Activated CD4-positive, alpha-beta T cell treated with anti-CD3 and anti-CD28 coated beads for 1 hour (primary cell): ENCODE measurements at regions not wholly inside any gene's neighbourhood (a gene's known extent, or its start where the extent isn't known, plus 50 kb on each side); places are given as distances from the start of the nearest gene placed in this dataset.

ENCODE experiments used
- DNase-seq: peaks from one replicate; pipeline ENCODE4 v3.0.0-alpha.2; 2020

DNA sequence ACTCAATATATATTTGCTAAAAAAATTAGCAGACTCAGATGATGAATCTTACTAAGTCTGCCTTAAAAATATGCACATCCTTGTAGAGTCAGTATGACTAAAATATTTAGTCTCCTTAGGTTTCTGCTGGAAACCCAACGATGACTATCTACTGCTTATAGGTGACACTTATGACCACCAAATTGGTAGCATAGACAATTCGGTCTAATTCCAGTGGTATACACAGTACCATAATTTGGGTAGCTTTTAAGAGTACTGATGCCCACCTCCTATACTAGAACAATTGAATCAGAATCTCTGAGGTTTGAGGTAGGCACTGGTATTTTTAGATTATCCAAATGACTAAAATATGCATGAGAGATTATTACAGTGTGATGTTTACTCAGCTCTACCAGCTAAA, 740.8 kb upstream of the ZEB2 start:
- no peak for DNase-seq

DNA sequence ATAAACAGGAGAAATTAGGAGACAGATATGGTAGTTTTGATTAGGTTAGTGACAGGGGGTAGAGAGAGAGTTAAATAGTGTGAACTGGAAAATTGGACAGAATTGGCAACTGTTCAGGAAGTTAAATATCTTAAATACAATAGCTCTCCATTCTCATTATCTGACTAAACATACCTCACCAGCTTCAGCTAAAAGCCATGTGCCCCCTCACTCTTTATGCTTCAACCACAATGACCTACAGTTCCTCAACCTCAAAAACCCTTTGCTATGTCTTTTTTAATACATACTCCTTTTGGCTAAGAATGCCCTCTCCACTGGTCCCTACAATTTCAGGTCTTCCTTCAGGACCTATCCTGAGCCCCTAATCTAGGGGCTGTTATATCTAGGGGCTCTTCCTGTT, 740.2 kb upstream of the ZEB2 start:
- no peak for DNase-seq

DNA sequence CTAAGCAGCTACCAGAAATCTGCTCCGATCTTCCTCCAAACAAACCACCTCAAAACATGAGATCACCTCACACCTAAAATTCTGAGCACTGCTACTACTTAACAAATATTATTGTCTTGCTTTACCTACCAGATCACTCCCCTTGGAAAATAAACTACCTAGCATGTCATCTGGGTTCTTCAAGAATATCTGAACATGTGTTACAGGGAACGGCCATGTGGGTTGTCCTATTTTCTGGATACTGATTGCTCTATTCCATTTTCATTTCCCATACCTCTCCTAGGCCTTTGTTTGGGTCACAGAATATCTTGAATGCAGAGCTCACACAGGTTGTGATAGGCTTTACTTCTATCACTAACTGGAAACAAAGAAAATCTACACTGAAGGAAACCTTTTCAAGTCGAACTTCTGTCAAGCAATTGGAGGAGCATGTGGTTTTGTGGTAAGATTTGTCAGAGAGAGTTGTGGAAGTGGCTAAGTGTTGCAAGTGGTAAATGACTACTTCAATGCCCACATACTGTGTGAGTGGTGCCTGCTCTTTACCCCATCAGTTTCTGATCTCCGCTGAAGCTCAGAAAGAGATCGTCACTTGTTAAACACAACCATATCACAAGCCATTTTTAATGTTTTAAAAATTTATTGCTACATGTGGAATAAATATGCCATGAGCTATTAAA, 739.1 kb upstream of the ZEB2 start:
- no peak for DNase-seq

DNA sequence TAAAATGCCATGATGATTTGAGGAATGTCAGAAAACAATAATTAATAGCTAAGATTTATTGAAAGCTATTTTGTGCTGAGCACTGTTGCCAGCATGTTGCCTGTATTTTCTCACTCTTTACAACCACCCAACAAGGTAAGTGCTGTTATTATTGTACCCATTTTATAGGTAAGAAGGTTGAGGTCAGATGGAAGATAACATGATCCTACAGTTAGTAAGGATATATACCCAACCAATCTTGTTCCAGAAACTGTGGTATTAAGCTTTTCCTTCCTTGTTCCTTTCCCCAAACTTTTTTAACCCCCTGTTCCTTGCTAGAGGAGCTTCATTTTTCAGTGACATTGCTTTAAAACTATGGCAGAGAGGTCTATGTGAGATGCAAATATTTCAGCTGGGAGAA, 738.0 kb upstream of the ZEB2 start:
- DNase-seq, result no peak

DNA sequence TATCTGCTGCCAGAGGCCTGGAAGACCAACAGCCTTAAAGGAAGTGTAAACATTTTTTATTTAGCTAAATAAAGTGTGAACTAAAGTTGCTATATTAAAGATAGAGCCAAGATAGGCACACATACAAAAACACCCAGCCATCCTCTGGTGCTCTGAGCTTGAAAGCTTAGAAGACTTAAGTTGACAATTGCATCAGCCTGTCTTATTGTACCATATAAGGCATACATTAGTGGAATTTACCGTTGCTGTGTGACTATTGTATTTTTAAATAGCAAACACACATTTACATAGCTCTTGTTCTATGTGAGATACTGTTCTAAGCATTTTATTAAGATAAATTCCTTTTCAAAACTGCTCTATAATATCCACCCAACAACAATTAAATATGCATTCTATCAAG, 736.6 kb upstream of the ZEB2 start:
- no peak for DNase-seq

DNA sequence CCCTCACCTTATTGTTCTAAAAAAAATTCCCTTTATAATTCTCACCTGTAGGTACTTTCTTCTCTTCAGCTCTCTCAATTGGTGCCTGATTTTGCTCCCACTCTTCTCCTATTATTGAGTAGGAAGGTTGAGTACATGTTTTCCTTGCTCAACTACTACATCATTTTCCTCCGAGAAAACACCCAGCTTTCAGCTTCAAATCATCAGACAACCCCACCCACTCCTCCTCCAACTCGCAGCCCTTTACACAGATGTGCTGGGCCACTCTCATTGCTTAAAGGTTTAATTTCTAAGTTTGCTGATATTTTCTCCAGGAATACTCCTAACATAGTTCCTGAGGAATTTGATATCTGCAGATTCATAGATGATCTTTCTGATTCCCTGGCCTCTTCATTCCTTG, 734.4 kb upstream of the ZEB2 start:
- no peak for DNase-seq

DNA sequence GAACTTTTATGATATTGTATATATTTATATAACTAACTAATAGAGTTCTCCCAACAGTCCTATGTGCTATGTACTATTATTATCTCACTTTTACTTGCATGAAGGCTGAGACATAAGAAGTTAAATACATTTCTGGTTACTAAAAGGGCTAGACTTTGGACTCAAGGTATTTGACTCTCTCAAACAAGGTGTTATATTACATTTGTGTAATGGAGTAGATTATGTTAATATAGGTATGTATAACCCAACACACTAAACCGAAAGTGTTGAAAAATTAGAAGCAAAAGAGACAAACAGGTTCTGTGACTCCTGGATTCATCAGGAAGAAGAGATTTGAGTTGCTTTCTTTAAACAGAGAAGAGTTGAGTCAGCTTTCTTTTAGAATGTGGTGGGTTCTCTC, 733.6 kb upstream of the ZEB2 start:
- no peak for DNase-seq

DNA sequence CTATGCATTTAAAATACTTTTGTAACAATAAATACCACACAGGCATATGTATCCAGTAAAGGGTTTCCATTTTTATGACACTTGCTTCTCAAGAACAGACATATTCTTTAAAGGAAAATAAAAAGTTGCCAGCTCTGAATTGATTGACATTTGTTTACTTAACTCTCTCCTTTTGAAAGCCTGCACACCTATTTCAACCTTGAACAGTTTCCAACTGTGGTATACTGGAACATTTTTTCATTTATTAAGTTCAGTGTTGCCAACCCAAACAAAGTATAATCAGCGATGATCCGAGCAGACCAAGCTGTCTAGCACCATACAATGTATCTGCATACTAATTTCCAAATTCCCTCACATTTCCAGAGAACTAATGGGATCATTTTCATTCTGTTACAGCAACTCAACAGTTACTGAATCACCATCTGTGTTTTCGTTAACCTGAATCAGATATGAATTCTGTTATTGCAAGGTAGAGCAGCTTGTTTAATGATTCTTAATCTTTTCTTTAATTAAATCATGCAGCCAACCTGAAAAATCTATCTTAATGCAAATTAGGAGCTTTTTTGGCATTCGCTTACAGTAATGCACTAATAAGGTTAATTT, 725.5 kb upstream of the ZEB2 start:
- DNase-seq, result no peak

DNA sequence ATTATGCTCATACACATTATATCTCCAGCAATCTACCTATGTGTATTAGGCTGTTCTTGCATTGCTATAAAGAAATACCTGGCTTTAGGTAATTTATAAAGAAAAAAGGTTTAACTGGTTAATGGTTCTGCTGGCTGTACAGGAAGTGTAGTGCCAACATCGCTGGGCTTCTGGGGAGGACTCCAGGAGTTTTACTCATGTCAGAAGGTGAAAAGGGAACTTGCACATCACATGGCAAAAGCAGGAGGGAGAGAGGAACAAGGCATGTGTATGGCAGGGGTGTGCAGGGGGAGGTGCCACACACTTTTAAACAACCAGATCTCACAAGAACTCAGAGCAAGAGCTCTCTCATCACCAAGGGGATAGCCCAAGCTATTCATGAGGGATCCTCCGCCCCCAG, 715.4 kb upstream of the ZEB2 start:
- DNase-seq, result no peak

DNA sequence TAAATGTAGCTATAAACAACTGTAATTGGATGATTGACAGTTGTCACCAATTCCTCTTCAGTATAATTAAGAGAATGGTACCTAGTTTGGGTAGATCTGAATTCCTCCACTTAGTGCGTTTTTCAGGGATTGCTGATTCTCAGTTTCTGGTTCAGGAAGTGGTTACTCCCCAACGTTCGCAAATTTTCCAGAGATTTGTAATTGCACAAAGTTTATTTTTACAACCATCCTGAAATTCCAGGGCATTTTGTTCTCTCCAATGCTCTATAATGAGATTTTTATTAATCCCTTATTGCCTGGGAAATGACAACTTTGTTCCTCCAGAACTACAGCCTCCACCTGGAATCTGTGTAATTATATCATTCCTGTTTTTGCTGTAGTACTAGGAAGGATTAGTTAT, 710.6 kb upstream of the ZEB2 start:
- DNase-seq, result no peak

DNA sequence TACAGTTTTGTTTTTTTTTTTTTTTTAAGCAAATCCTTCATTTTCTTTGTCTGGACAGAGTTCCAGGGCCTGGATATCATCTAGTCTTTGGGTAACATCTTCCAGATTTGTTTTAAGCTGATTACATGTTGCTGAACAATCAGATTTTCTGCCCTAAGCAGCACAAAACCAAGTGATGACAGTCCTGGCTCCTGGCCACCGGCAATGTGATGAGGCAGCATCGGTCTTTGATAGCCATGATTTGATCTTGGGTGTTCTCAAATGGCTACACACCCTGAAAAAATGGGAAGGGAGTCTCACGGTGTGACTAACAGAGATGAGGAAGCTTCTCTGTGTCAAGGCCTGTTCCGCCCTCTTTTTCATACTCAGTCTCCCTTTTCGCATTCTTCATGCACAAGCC, 708.6 kb upstream of the ZEB2 start:
- no peak for DNase-seq

DNA sequence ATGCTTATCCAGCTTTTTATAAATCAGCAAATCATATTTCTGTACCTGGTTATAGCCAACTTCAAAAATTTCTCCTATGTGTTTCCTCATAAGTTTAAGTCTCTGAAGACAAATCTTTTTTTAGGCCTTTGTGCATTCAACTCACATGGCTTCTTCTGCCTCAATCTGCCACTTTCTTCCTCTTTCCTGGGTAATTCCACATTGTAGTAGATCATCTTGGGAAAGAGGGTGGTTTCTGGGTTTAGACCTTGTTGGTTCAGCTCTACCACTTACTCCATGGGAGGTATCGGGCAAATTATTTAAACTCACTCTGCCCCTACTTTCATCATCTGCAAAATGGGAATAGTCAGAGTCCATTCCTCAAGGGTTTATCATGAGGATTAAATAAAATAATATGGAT, 707.0 kb upstream of the ZEB2 start:
- DNase-seq, result no peak

DNA sequence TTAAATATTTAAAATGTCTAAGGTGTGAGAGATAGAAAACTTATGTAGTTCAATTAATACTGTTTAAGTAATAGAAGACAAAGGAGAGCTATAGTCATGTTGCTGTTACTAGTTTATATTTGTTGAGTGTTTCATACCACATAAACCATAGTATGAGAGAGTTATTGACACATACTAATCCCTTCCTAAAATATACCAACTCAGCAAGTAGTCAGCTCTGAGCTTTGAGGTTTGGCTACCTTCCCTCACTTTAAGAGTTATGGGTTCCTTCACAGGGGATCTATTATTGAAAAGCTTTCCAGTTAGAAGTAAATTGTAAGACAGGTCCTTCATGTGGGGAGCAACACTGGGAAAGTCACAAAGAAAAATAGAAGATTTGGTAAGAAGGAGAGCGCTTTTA, 701.6 kb upstream of the ZEB2 start:
- no peak for DNase-seq

DNA sequence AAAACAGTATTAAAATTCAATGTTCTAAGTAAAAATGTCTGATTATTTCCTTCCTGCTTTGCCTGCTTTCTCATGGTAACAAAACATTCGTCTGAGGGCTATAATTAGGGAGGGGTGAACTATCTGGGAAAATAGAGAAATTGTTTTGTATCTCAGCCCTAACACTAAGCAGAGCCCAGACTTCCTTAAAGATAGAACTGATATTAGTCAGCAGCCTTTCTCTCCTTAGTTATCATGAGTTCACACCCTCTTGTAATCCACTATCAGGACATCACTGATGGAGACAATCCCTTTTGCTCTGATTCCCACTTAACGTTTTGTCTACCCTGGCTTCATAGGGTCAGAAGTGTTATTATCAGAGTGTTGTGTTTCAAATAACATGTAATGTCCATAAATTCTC, 701.1 kb upstream of the ZEB2 start:
- DNase-seq, result no peak

DNA sequence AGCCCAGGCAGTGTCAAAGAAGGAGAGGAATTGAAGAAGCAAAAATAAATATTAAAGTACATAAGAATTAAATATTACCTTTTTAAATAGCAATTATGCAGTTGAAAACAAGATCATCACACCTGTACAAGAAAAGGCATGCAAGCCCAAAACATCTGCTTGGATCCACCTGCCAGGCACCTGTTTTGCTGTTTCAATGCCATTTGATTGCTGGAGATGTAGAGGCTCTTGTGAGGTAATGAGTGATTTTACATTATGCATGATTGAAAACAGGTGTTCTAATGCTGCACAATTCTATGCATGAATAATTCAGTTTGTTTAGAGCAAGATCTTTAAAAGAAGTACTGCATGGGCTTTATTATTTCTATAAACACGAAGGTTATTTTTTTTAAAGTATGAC, 700.6 kb upstream of the ZEB2 start:
- no peak for DNase-seq

DNA sequence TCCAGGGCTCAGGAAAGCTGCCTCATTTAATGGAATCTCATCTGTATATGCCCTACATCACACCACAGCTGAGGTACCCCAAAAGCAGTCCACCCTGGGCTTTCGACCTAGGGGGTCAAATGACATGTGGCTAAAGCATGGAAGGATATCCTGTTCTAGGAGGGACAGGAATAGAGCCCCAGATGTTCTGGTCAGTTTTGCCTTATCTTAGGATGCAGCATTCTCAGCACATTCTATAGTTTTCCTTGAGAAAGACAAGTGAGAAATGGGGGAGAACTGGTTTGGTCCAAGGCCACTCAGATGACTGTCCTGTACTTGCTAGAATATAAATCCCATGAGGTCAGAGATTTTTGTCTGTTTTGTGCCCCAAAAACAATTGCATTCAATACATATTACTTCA, 688.0 kb upstream of the ZEB2 start:
- no peak for DNase-seq

DNA sequence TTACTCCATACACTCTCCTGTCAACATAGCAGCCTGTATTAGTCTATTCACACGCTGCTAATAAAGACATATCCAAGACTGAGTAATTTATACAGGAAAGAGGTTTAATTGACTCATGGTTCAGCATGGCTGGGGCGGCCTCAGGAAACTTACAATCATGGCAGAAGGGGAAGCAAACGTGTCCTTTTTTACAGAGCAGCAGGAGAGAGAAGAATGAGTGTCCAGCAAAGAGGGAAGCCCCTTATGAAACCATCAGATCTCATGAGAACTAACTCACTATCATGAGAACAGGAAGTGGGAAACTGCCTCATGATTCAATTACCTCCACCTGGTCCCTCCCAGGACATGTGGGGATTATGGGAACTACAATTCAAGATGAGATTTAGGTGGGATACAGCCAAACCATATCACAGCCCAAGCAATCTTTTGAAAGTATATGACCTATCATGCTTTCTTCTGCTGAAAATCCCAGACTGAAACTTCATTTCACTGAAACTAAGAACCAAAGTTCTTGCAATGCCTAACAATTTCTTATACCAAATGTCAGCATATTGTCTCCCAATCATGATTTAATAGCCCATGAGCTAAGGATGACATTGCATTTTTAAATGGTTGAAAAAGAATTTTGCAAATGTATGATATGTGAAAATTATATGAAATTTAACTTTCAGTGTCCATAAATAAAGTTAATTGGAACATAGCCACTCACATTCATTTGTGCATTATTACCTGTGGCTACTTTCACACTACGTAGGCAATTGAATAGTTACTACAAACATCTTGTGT, 686.8 kb upstream of the ZEB2 start:
- no peak for DNase-seq

DNA sequence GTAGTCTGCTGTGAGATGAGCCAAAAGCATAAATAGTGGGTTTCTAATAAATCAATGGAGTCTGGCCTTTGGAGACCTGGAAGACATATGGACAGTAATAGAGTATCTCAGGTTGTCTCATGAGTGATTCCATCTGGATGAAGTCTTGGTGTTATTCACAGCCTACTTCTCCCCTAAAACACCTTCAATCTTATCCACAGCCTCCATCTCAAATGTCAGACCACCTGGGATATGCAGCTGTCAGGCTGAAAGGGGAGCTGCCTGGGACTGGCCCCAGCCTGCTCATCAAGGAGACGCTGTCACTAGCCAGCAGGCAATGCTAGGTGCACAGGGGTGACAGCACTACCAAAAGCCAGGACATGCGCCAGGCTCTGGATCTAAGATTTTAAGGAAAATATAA, 684.0 kb upstream of the ZEB2 start:
- DNase-seq, result no peak

DNA sequence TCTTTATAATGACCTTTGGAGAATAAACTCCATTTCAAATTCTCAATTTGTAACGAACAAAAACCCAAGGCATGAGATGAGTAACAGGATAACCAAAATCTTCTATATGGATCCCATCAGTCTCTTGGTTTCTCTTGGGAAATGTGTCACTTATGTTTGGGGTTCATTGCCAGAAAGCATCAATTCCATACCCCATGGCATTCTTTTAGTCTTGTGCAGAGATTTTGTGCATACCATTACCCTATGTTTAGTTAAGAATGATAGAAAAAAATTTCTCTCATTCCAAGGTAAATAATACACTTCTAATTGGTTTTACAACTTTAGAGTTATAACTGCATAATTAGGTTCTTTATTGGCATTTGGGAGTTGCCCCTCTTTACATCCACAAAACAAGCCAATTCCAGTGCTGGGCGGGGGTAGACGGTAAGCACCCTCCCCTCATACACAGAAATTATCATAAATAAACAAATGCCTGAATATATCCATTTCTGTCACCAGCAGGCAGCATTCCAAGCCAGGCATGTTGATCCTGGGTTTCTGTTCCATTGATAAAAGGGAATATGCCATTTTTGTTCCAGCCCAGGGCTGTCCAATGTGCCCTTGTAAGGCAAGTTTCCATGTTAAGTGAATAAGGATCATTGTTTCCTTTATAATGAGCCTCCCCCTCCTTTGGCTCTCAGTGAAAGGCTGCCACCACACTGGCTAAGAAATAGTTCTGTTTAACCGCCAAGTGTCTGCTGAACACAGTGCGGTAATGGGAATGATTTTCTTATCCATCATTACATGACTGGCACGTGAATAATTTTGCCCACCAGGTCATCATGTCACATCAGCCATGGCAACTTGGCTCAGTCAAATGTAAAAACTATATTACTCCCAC, 680.1 kb upstream of the ZEB2 start:
- no peak for DNase-seq

DNA sequence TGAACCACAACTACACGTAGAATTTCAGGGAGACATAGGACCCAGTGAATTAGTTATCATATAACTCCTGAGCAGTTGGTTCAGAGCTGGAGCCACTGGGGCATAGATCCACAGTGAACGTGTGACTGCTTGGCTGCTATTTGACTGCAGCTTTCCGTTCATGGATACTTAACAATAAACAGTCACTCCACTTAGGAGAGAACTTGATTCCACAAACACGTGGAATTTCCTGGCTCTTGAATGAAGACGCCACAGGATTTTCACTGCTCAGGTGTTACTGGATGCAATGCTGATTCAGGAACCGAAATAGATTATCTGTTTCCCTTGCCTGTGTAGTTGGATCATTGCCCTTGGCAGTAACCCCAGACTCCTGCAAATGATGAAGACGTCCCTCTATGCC, 679.1 kb upstream of the ZEB2 start:
- no peak for DNase-seq

DNA sequence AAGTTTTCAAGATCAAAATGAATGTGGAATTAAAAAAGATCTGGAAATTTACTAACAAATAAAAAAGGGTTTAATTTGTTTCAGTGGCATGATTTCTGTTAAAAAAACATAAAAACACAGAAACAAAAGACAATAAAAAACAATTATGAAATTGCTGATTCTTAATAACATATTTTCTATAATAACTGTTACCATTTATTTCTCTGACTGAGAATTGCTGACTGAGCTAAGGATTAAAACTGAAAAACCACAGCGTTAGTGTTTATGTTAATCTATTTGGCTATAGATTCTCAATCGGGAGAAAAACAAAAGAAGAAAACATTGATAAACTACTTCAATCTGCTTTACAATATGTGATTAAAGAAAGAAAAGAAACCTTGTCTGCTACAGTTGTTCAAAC, 678.6 kb upstream of the ZEB2 start:
- DNase-seq, result no peak

DNA sequence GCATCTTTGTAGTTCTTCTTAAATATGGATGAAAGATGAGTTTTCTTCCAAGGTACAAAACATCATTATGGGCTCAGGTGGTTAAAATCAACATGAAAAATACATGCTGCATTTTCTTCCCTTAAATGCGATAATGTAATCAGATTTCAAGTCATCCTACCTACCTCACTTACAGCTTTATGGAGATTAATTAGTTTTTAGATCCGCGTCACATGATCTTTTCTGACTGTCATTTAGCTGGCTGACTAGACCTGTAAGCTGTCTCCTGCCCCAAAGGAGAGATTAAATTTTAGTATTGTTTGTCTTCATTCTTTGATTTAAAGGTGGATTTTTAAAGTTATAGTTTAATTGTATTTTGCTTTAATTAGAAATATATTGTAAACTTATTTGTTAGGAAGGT, 678.0 kb upstream of the ZEB2 start:
- no peak for DNase-seq

DNA sequence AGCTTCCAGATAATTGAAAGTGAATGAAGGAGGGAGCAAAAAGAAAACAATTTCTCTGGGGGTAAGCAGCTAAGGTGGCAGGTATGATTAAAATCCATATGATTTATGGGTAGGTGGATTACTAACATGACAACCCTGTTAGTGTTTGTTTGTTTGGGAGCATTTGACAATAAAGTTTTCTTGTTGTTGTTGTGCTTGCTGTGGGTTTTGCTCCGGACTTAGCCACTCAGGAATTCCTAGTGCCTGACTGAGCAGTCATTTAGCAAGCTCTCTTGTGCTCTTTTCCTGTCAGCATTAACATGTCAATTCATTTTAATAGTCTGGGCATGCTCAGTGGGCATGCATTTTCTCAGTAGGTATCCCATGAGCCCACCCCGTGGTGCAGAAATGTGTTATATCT, 674.8 kb upstream of the ZEB2 start:
- DNase-seq, result no peak
